ENCODE measurements at regions not wholly inside any gene's neighbourhood (a gene's known extent, or its start where the extent isn't known, plus 50 kb on each side); places are given as distances from the start of the nearest gene placed in this dataset.

DNA sequence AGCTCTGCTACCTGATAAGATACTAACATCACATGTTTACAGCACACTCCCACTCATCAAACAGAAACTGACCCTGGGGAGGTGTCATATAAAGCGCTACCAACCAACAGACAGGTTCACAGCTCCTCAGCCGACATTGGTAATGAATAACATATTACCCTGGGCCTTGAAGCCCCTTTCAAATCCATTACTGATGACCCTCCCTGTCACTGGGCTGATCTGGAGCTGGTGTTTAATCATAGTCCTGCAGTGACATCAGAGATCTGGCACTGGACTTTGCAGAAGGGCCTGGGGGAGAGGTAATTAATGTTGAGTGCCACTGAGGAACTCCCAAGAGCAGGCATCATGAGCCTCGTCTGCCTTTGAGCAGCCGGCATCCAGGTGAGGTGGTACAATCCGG, 306.5 kb upstream of the NFE2L3 start:
- TF ChIP-seq POLR2A (IDR thresholded peaks at IDR 0.05) (no peak), EP300 (IDR thresholded peaks at IDR 0.05) (no peak)
- TF ChIP-seq, protein P1, sequence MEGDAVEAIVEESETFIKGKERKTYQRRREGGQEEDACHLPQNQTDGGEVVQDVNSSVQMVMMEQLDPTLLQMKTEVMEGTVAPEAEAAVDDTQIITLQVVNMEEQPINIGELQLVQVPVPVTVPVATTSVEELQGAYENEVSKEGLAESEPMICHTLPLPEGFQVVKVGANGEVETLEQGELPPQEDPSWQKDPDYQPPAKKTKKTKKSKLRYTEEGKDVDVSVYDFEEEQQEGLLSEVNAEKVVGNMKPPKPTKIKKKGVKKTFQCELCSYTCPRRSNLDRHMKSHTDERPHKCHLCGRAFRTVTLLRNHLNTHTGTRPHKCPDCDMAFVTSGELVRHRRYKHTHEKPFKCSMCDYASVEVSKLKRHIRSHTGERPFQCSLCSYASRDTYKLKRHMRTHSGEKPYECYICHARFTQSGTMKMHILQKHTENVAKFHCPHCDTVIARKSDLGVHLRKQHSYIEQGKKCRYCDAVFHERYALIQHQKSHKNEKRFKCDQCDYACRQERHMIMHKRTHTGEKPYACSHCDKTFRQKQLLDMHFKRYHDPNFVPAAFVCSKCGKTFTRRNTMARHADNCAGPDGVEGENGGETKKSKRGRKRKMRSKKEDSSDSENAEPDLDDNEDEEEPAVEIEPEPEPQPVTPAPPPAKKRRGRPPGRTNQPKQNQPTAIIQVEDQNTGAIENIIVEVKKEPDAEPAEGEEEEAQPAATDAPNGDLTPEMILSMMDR (IDR thresholded peaks at IDR 0.05), result no peak
